Activated naive CD8-positive, alpha-beta T cell treated with anti-CD3 and anti-CD28 coated beads, Interleukin-2, amount 50 U/mL, for 24 hours (primary cell): ENCODE measurements at regions not wholly inside any gene's neighbourhood (a gene's known extent, or its start where the extent isn't known, plus 50 kb on each side); places are given as distances from the start of the nearest gene placed in this dataset.
"Not testable (repeated sequence)": the region's sequence is repeated elsewhere in the genome, so short reads cannot be mapped to it uniquely, and the experiment has no call there.

Experiments used
- ATAC-seq: fragments of 150-1000 bp; cut with Tn5 transposase; one replicate; pipeline ENCODE4 v1.10.0; 2021
- DNase-seq: peaks from one replicate; pipeline ENCODE4 v3.0.0; 2021
- H3K27ac Mint-ChIP-seq: one replicate; pipeline ENCODE4 v1.8.0; 2021; ENCODE audit warnings: mild to moderate bottlenecking, mixed read lengths
- H3K27me3 Mint-ChIP-seq: one replicate; pipeline ENCODE4 v1.8.0; 2021; ENCODE audit warnings: mixed read lengths
- H3K36me3 Mint-ChIP-seq: one replicate; pipeline ENCODE4 v1.8.0; 2021; ENCODE audit warnings: low read depth, mixed read lengths
- H3K4me1 Mint-ChIP-seq: one replicate; pipeline ENCODE4 v1.8.0; 2021; ENCODE audit warnings: mixed read lengths
- H3K4me3 Mint-ChIP-seq: one replicate; pipeline ENCODE4 v1.8.0; 2021; ENCODE audit warnings: mild to moderate bottlenecking, moderate library complexity, mixed read lengths
- H3K9me3 Mint-ChIP-seq: one replicate; pipeline ENCODE4 v1.8.0; 2021; ENCODE audit warnings: mixed read lengths

DNA sequence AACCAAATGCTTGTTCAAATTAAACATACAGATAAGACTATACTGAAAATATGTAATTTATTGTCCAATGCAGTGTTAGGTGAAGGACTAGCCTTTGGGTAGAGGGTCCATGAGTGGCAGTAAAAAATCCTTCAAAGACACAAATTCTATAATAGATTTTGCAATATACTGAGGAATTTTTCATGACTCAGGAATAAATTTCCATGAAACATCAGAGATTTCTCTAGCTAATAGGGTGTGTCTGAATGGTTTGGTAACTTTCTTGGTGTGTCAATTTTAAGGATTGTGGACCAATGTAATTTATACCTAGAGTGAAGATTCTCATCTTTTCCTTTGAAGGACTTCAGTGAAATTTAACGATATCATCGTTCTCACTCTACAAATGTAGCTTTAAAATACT is 546.7 kb downstream of the SLITRK5 start:
- DNase-seq (no peak), ATAC-seq (no peak)
- Mint-ChIP-seq H3K27me3 (no peaks in the 10 kb centered on the region), H3K36me3 (no peaks in the 10 kb centered on the region), H3K9me3 (peaks cover 8% of the 10 kb centered on the region), H3K4me1 (no peaks in the 10 kb centered on the region), H3K27ac (no peak overlapping the region), H3K4me3 (no peak overlapping the region)

- H3K36me3 Mint-ChIP-seq, result no peaks in the 10 kb centered on the region
- no peaks in the 10 kb centered on the region for H3K4me1 Mint-ChIP-seq
- H3K27ac Mint-ChIP-seq, result no peak overlapping the region
- no peak for DNase-seq
- H3K4me3 Mint-ChIP-seq, result no peak overlapping the region
- H3K9me3 Mint-ChIP-seq, result peaks cover 4% of the 10 kb centered on the region
- no peak for ATAC-seq
- no peaks in the 10 kb centered on the region for H3K27me3 Mint-ChIP-seq
Measured at GRCh38 chr13:88223958-88224357, 552.8 kb downstream of the SLITRK5 start.

DNA sequence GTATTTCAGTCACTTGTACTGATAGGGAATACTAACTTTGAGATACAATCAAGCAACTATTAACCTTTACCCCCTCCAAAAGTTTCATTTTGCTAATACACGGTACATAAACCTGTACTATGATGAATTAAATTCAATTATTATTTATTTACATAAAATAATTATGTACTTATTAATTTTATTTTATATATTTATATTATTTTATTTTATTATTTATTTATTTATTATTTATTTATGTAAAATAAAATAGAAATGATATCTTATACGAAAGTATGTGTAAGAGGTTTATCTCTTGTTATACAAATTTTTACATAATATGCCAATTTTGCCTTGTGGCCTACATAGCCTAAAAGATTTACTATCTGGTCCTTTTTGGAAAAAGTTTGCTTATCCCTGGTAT is 564.3 kb downstream of the SLITRK5 start:
- H3K27me3 Mint-ChIP-seq, result no peaks in the 10 kb centered on the region
- no peaks in the 10 kb centered on the region for H3K9me3 Mint-ChIP-seq
- H3K4me1 Mint-ChIP-seq, result no peaks in the 10 kb centered on the region
- H3K36me3 Mint-ChIP-seq, result no peaks in the 10 kb centered on the region
- no peak for DNase-seq
- H3K27ac Mint-ChIP-seq, result no peak overlapping the region
- no peak overlapping the region for H3K4me3 Mint-ChIP-seq
- ATAC-seq, result no peak

- no peaks in the 10 kb centered on the region for H3K9me3 Mint-ChIP-seq
- H3K27ac Mint-ChIP-seq, result no peak overlapping the region
- ATAC-seq, result no peak
- H3K4me1 Mint-ChIP-seq, result no peaks in the 10 kb centered on the region
- no peaks in the 10 kb centered on the region for H3K27me3 Mint-ChIP-seq
- H3K36me3 Mint-ChIP-seq, result no peaks in the 10 kb centered on the region
- no peak overlapping the region for H3K4me3 Mint-ChIP-seq
- no peak for DNase-seq
Measured at GRCh38 chr13:88246239-88246638, 575.1 kb downstream of the SLITRK5 start.

DNA sequence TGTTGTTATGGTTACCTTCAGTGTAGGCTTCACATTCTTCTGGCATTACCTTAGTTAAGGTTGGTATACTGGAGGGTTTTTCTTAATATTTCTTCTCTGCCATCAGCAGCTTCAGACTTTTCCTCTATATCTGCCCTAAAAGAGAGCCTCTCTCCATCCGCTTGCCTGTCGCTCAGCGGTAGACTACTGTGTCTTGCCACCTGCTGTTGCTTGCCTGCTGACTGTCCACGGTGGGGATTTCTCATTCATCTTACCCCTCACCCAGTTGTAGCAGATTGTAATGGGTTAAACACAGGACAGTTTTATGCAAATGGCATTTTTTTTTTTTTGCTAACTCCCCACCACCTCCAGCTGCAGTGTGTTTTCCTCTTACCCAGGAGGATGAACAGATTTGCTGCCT is 577.2 kb downstream of the SLITRK5 start:
- DNase-seq, result no peak
- H3K27me3 Mint-ChIP-seq, result no peaks in the 10 kb centered on the region
- no peaks in the 10 kb centered on the region for H3K9me3 Mint-ChIP-seq
- no peak overlapping the region for H3K27ac Mint-ChIP-seq
- H3K4me1 Mint-ChIP-seq, result no peaks in the 10 kb centered on the region
- ATAC-seq, result no peak
- no peak overlapping the region for H3K4me3 Mint-ChIP-seq
- H3K36me3 Mint-ChIP-seq, result no peaks in the 10 kb centered on the region

- Mint-ChIP-seq H3K27ac (no peak overlapping the region), H3K4me1 (no peaks in the 10 kb centered on the region), H3K36me3 (no peaks in the 10 kb centered on the region), H3K9me3 (peaks cover 7% of the 10 kb centered on the region), H3K4me3 (no peak overlapping the region), H3K27me3 (no peaks in the 10 kb centered on the region)
- no peak for ATAC-seq
- no peak for DNase-seq
Measured at GRCh38 chr13:88257706-88258105, 586.5 kb downstream of the SLITRK5 start.

GRCh38 chr13:88263808-88264207 is 592.6 kb downstream of the SLITRK5 start:
- Mint-ChIP-seq H3K36me3 (no peaks in the 10 kb centered on the region), H3K9me3 (peaks cover 7% of the 10 kb centered on the region), H3K4me3 (no peak overlapping the region), H3K27ac (no peak overlapping the region), H3K27me3 (no peaks in the 10 kb centered on the region), H3K4me1 (no peaks in the 10 kb centered on the region)
- ATAC-seq (no peak), DNase-seq (no peak)

- Mint-ChIP-seq H3K36me3 (no peaks in the 10 kb centered on the region), H3K4me1 (no peaks in the 10 kb centered on the region), H3K27ac (no peak overlapping the region), H3K9me3 (peaks cover 6% of the 10 kb centered on the region), H3K27me3 (no peaks in the 10 kb centered on the region), H3K4me3 (no peak overlapping the region)
- DNase-seq (no peak), ATAC-seq (no peak)
Measured at GRCh38 chr13:88281841-88282240, 610.7 kb downstream of the SLITRK5 start.

GRCh38 chr13:88285329-88285728 is 614.2 kb downstream of the SLITRK5 start:
- no peak overlapping the region for H3K27ac Mint-ChIP-seq
- ATAC-seq (no peak), DNase-seq (no peak)
- H3K4me1 Mint-ChIP-seq, result no peaks in the 10 kb centered on the region
- H3K36me3 Mint-ChIP-seq, result no peaks in the 10 kb centered on the region
- H3K4me3 Mint-ChIP-seq, result no peak overlapping the region
- H3K27me3 Mint-ChIP-seq, result no peaks in the 10 kb centered on the region
- H3K9me3 Mint-ChIP-seq, result peaks cover 8% of the 10 kb centered on the region

DNA sequence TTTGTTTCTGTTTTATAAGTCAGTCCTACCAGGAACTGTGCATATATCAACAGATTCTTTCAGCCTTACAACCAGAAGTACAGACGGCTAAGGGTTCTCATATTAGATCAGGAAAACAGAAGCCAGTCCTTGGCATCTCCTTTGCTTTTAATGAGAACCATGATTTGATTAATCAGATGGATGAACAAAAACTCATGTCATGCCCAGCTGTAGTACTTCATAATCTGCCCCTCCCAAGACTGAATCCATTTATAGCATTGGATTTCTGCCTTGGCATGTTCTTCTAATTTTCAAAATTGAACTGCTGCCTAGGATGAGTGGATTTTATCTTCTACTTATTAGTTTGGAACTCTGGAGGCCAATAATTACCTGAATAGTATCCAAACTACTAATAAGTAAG is 617.2 kb downstream of the SLITRK5 start:
- Mint-ChIP-seq H3K27ac (no peak overlapping the region), H3K36me3 (no peaks in the 10 kb centered on the region), H3K4me1 (no peaks in the 10 kb centered on the region), H3K4me3 (no peak overlapping the region), H3K9me3 (peaks cover 15% of the 10 kb centered on the region), H3K27me3 (no peaks in the 10 kb centered on the region)
- DNase-seq (no peak), ATAC-seq (no peak)

DNA sequence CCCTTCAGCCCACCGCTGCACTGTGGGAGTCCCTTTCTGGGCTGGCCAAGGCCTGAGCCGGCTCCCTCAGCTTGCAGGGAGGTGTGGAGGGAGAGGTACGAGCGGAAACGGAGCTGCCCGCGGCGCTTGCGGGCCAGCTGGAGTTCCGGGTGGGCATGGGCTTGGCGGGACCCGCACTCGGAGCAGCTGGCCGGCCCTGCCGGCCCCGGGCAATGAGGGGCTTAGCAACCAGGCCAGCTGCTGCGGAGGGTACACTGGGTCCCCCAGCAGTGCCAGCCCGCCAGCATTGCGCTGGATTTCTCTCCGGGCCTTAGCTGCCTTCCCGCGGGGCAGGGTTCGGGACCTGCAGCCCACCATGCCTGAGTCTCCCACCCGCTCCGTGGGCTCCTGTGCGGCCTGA is 620.6 kb downstream of the SLITRK5 start:
- peaks cover 15% of the 10 kb centered on the region for H3K9me3 Mint-ChIP-seq
- not testable (repeated sequence) for DNase-seq, H3K4me1 Mint-ChIP-seq, ATAC-seq, H3K4me3 Mint-ChIP-seq, H3K36me3 Mint-ChIP-seq, H3K27me3 Mint-ChIP-seq, H3K27ac Mint-ChIP-seq

DNA sequence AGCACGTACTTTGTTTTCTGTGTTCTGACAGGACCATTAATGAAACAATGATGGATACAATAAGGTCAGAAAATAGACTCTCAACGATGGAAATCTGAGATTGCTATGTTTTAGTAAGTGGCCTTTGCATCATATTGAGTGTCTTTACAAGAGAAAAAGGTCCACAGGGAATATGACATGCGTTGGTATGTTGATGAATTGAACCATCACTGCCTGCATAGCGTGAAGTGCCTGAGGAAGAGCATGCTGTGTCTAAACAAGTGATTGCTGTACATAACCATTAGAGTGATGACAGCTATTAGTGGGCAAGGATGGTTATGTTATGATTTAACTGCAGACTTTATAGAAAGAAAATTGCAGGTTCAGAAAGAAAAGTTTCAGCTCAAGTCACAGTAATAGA is 623.2 kb downstream of the SLITRK5 start:
- ATAC-seq (no peak), DNase-seq (no peak)
- Mint-ChIP-seq H3K36me3 (no peaks in the 10 kb centered on the region), H3K27me3 (no peaks in the 10 kb centered on the region), H3K4me1 (no peaks in the 10 kb centered on the region), H3K9me3 (peaks cover 18% of the 10 kb centered on the region), H3K4me3 (no peak overlapping the region), H3K27ac (no peak overlapping the region)

DNA sequence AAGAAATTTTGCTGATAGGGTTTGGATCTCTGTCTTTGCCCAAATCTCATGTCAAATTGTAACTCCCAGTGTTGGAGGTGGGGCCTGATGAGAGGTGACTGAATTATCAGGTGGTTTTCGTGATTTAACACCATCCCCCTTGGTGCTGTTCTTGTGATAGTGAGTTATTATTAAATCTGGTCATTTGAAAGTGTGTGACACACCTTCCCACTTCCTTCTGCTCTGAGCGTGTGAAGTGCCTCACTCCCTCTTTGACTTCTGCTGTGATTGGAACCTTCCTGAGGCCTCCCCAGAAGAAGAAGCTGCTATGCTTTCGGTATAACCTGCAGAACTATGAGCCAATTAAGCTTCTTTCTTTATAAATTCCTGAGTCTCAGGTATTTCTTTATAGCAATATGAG is 632.0 kb downstream of the SLITRK5 start:
- H3K4me3 Mint-ChIP-seq, result no peak overlapping the region
- ATAC-seq (no peak), DNase-seq (no peak)
- no peaks in the 10 kb centered on the region for H3K4me1 Mint-ChIP-seq
- H3K27ac Mint-ChIP-seq, result no peak overlapping the region
- no peaks in the 10 kb centered on the region for H3K27me3 Mint-ChIP-seq
- peaks cover 7% of the 10 kb centered on the region for H3K9me3 Mint-ChIP-seq
- H3K36me3 Mint-ChIP-seq, result no peaks in the 10 kb centered on the region

GRCh38 chr13:88303605-88304004 is 632.4 kb downstream of the SLITRK5 start:
- Mint-ChIP-seq H3K27ac (no peak overlapping the region), H3K9me3 (peaks cover 6% of the 10 kb centered on the region), H3K27me3 (no peaks in the 10 kb centered on the region), H3K36me3 (no peaks in the 10 kb centered on the region), H3K4me1 (no peaks in the 10 kb centered on the region), H3K4me3 (no peak overlapping the region)
- DNase-seq (no peak), ATAC-seq (no peak)

- Mint-ChIP-seq H3K27me3 (no peaks in the 10 kb centered on the region), H3K9me3 (peaks cover 6% of the 10 kb centered on the region), H3K4me1 (no peaks in the 10 kb centered on the region), H3K36me3 (no peaks in the 10 kb centered on the region), H3K27ac (no peak overlapping the region), H3K4me3 (no peak overlapping the region)
- DNase-seq (no peak), ATAC-seq (no peak)
Measured at GRCh38 chr13:88314496-88314895, 643.3 kb downstream of the SLITRK5 start.

GRCh38 chr13:88329066-88329465 is 657.9 kb downstream of the SLITRK5 start:
- ATAC-seq, result no peak
- Mint-ChIP-seq H3K4me1 (no peaks in the 10 kb centered on the region), H3K9me3 (peaks cover 3% of the 10 kb centered on the region), H3K36me3 (no peaks in the 10 kb centered on the region), H3K27ac (no peak overlapping the region), H3K27me3 (no peaks in the 10 kb centered on the region), H3K4me3 (no peak overlapping the region)
- no peak for DNase-seq
